Liver (tissue), 3 donors: ENCODE measurements at regions not wholly inside any gene's neighbourhood (a gene's known extent, or its start where the extent isn't known, plus 50 kb on each side); places are given as distances from the start of the nearest gene placed in this dataset.

Experiments used
- EGR1 ChIP-seq, 2 donors: IDR thresholded peaks; 2 replicates each; pipeline ENCODE4 v1.6.1; 2016 to 2018; ENCODE audit warnings: antibody characterized with exemption in 2 of 2, low read depth in 2 of 2
- GABPA ChIP-seq, 2 donors: IDR thresholded peaks in 1 of 2; conservative IDR thresholded peaks in 1 of 2; 2 replicates each; pipeline ENCODE4 v1.6.1; 2016; ENCODE audit warnings: antibody characterized with exemption in 2 of 2, mild to moderate bottlenecking in 1 of 2, moderate library complexity in 1 of 2
- JUND ChIP-seq, 2 donors: IDR thresholded peaks; 2 replicates each; pipeline ENCODE4 v1.6.1; 2016; ENCODE audit warnings: antibody characterized with exemption in 2 of 2
- NR2F2 ChIP-seq: IDR thresholded peaks from 2 replicates; pipeline ENCODE4 v1.6.1; 2016; ENCODE audit warnings: antibody characterized with exemption
- RAD21 ChIP-seq, 2 donors: IDR thresholded peaks; 2 replicates each; pipeline ENCODE4 v1.6.1; 2016; ENCODE audit warnings: antibody characterized with exemption in 2 of 2, mild to moderate bottlenecking in 2 of 2
- TAF1 ChIP-seq: conservative IDR thresholded peaks from 2 replicates; pipeline ENCODE4 v1.6.1; 2016; ENCODE audit warnings: antibody characterized with exemption, mild to moderate bottlenecking
- TF ChIP-seq, protein P1 (sequence below): fragments of 150-350 bp; IDR thresholded peaks from 2 replicates; pipeline ENCODE4 v1.5.1; 2017; ENCODE audit warnings: improper control_type of control experiment, low read depth, low read length; ENCODE audit not compliant: missing input control
- TF ChIP-seq, protein P2 (sequence below): IDR thresholded peaks from 2 replicates; pipeline ENCODE4 v1.6.1; 2016; ENCODE audit warnings: antibody characterized with exemption, mild to moderate bottlenecking
- TF ChIP-seq, protein P3 (sequence below): IDR thresholded peaks from 2 replicates; pipeline ENCODE4 v1.6.1; 2016; ENCODE audit warnings: antibody characterized with exemption
- TF ChIP-seq, protein P4 (sequence below): IDR thresholded peaks from 2 replicates; pipeline ENCODE4 v1.6.1; 2016; ENCODE audit warnings: antibody characterized with exemption
- donor health status: healthy.
- donor health status: healthy.

DNA sequence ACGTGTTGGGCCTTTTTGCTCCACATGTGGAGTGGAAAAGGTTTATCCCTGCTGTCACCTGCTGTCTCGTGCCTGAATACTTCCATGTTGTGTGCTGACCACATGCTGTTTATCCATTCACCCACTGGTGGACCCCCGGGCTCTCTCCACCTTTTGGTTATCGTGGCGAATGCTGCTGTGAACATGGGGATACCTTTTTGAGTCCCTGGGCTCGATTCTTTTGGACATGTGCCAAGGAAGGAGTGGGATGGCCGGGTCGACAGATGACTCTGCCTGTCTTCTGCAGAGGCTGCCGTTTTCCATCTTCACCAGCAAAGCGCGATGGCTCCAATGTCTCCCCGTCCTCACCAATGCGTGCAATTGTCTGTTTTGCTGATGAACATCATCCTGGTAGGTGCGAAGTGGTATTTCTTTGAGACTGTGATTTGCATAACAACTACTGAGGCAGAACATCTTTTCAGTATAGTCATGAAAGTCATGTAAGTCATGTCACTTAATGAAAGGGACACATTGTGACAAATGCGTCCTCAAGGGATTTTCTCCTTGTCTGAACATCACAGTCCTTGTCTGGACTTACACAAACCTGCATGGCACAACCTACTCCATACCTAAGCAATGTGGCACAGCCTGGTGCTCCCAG is 758.7 kb downstream of the BRD1 start:
- no peak for TF ChIP-seq GABPA (IDR thresholded peaks at IDR 0.05 in 1 of 2, conservative IDR thresholded peaks at IDR 0.05 in 1 of 2)
- TF ChIP-seq, protein P1, sequence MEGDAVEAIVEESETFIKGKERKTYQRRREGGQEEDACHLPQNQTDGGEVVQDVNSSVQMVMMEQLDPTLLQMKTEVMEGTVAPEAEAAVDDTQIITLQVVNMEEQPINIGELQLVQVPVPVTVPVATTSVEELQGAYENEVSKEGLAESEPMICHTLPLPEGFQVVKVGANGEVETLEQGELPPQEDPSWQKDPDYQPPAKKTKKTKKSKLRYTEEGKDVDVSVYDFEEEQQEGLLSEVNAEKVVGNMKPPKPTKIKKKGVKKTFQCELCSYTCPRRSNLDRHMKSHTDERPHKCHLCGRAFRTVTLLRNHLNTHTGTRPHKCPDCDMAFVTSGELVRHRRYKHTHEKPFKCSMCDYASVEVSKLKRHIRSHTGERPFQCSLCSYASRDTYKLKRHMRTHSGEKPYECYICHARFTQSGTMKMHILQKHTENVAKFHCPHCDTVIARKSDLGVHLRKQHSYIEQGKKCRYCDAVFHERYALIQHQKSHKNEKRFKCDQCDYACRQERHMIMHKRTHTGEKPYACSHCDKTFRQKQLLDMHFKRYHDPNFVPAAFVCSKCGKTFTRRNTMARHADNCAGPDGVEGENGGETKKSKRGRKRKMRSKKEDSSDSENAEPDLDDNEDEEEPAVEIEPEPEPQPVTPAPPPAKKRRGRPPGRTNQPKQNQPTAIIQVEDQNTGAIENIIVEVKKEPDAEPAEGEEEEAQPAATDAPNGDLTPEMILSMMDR, result no peak
- TF ChIP-seq TAF1, result no peak
- no peak for TF ChIP-seq NR2F2
- TF ChIP-seq, protein P2, sequence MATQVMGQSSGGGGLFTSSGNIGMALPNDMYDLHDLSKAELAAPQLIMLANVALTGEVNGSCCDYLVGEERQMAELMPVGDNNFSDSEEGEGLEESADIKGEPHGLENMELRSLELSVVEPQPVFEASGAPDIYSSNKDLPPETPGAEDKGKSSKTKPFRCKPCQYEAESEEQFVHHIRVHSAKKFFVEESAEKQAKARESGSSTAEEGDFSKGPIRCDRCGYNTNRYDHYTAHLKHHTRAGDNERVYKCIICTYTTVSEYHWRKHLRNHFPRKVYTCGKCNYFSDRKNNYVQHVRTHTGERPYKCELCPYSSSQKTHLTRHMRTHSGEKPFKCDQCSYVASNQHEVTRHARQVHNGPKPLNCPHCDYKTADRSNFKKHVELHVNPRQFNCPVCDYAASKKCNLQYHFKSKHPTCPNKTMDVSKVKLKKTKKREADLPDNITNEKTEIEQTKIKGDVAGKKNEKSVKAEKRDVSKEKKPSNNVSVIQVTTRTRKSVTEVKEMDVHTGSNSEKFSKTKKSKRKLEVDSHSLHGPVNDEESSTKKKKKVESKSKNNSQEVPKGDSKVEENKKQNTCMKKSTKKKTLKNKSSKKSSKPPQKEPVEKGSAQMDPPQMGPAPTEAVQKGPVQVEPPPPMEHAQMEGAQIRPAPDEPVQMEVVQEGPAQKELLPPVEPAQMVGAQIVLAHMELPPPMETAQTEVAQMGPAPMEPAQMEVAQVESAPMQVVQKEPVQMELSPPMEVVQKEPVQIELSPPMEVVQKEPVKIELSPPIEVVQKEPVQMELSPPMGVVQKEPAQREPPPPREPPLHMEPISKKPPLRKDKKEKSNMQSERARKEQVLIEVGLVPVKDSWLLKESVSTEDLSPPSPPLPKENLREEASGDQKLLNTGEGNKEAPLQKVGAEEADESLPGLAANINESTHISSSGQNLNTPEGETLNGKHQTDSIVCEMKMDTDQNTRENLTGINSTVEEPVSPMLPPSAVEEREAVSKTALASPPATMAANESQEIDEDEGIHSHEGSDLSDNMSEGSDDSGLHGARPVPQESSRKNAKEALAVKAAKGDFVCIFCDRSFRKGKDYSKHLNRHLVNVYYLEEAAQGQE, result no peak
- TF ChIP-seq, protein P3, sequence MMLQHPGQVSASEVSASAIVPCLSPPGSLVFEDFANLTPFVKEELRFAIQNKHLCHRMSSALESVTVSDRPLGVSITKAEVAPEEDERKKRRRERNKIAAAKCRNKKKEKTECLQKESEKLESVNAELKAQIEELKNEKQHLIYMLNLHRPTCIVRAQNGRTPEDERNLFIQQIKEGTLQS, result no peak
- no peak for TF ChIP-seq RAD21 (IDR thresholded peaks at IDR 0.05)
- TF ChIP-seq, protein P4, sequence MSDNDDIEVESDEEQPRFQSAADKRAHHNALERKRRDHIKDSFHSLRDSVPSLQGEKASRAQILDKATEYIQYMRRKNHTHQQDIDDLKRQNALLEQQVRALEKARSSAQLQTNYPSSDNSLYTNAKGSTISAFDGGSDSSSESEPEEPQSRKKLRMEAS, result no peak
- TF ChIP-seq EGR1 (IDR thresholded peaks at IDR 0.05; ENCODE audit: low read depth in 2 of 2), result no peak
- no peak for TF ChIP-seq JUND (IDR thresholded peaks at IDR 0.05)
